RWPE2 (cell line): ENCODE measurements at regions not wholly inside any gene's neighbourhood (a gene's known extent, or its start where the extent isn't known, plus 50 kb on each side); places are given as distances from the start of the nearest gene placed in this dataset.

Experiments
- ATAC-seq: fragments of 200-7000 bp; cut with Tn5 transposase; 3 replicates; pipeline ENCODE4 v1.9.1; 2021; ENCODE audit warnings: low read depth
- DNase-seq: peaks from one replicate; pipeline ENCODE4 v3.0.0-alpha.2; 2020; ENCODE audit warnings: low spot score
- H3K27ac ChIP-seq: fragments of 450-650 bp; 2 replicates; pipeline ENCODE4 v1.5.1; 2017; ENCODE audit warnings: mild to moderate bottlenecking; ENCODE audit not compliant: poor library complexity, severe bottlenecking
- H3K27me3 ChIP-seq: fragments of 250-450 bp; sonication (Bioruptor Pico); 2 replicates; pipeline ENCODE4 v1.5.1; 2021; ENCODE audit warnings: mild to moderate bottlenecking, moderate library complexity; ENCODE audit not compliant: insufficient read depth, poor library complexity, severe bottlenecking
- H3K36me3 ChIP-seq: fragments of 250-450 bp; sonication (Bioruptor Pico); 2 replicates; pipeline ENCODE4 v1.5.1; 2020; ENCODE audit warnings: low read depth, mild to moderate bottlenecking, moderate library complexity
- H3K4me1 ChIP-seq: fragments of 250-450 bp; sonication (Bioruptor Pico); 2 replicates; pipeline ENCODE4 v1.5.1; 2021; ENCODE audit warnings: mild to moderate bottlenecking, moderate library complexity; ENCODE audit not compliant: insufficient read depth, poor library complexity, severe bottlenecking
- H3K4me3 ChIP-seq: fragments of 250-450 bp; sonication (Bioruptor Pico); 2 replicates; pipeline ENCODE4 v1.5.1; 2021; ENCODE audit warnings: mild to moderate bottlenecking, moderate library complexity; ENCODE audit not compliant: severe bottlenecking
- H3K9me3 ChIP-seq: fragments of 250-450 bp; sonication (Bioruptor Pico); 2 replicates; pipeline ENCODE4 v1.5.1; 2021; ENCODE audit warnings: mild to moderate bottlenecking, moderate library complexity; ENCODE audit not compliant: severe bottlenecking
- TF ChIP-seq, protein P1 (sequence below): fragments of 450-650 bp; IDR thresholded peaks from one replicate; pipeline ENCODE4 v1.5.1; 2017; ENCODE audit warnings: mild to moderate bottlenecking, moderate library complexity; ENCODE audit not compliant: poor library complexity, severe bottlenecking

- no peaks in the 10 kb centered on the region for H3K9me3 ChIP-seq
- H3K4me3 ChIP-seq = no peak overlapping the region
- H3K27me3 ChIP-seq = peaks cover 3% of the 10 kb centered on the region
- H3K4me1 ChIP-seq = no peaks in the 10 kb centered on the region
- TF ChIP-seq, protein P1, sequence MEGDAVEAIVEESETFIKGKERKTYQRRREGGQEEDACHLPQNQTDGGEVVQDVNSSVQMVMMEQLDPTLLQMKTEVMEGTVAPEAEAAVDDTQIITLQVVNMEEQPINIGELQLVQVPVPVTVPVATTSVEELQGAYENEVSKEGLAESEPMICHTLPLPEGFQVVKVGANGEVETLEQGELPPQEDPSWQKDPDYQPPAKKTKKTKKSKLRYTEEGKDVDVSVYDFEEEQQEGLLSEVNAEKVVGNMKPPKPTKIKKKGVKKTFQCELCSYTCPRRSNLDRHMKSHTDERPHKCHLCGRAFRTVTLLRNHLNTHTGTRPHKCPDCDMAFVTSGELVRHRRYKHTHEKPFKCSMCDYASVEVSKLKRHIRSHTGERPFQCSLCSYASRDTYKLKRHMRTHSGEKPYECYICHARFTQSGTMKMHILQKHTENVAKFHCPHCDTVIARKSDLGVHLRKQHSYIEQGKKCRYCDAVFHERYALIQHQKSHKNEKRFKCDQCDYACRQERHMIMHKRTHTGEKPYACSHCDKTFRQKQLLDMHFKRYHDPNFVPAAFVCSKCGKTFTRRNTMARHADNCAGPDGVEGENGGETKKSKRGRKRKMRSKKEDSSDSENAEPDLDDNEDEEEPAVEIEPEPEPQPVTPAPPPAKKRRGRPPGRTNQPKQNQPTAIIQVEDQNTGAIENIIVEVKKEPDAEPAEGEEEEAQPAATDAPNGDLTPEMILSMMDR = no peak
- DNase-seq (no peak), ATAC-seq (no peak)
- H3K36me3 ChIP-seq = no peaks in the 10 kb centered on the region
- no peak overlapping the region for H3K27ac ChIP-seq
Observed at GRCh38 chr12:90322006-90322405, 613.4 kb upstream of the ATP2B1 start.

GRCh38 chr12:90321369-90321768 is 612.7 kb upstream of the ATP2B1 start:
- DNase-seq (no peak), ATAC-seq (no peak)
- Histone ChIP-seq H3K4me3 (no peak overlapping the region), H3K36me3 (no peaks in the 10 kb centered on the region), H3K9me3 (no peaks in the 10 kb centered on the region), H3K27ac (no peak overlapping the region), H3K4me1 (no peaks in the 10 kb centered on the region), H3K27me3 (peaks cover 3% of the 10 kb centered on the region)
- TF ChIP-seq, protein P1 = no peak

DNA sequence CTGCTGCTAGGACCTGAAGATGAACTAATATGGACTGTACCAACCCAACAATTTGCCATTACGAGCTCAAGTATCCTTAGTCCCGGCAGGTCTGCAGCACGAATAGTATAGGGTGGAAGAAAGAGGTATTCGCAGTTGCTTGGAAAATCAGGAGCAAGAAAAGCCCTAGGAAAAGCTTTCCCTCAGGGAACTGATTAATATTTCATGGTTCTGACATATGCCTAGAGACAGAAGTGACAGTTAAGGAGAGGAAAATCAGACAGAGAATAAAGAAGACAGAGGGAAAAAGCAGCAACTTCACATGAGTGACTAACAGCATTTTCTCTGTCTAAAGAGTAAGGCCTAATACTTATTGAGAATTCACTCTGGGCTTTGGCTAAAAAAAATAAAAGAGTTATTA is 602.9 kb upstream of the ATP2B1 start:
- Histone ChIP-seq H3K27ac (no peak overlapping the region), H3K9me3 (no peaks in the 10 kb centered on the region), H3K27me3 (no peaks in the 10 kb centered on the region), H3K4me1 (no peaks in the 10 kb centered on the region), H3K4me3 (no peak overlapping the region), H3K36me3 (no peaks in the 10 kb centered on the region)
- ATAC-seq (no peak), DNase-seq (no peak)
- TF ChIP-seq, protein P1 = no peak

DNA sequence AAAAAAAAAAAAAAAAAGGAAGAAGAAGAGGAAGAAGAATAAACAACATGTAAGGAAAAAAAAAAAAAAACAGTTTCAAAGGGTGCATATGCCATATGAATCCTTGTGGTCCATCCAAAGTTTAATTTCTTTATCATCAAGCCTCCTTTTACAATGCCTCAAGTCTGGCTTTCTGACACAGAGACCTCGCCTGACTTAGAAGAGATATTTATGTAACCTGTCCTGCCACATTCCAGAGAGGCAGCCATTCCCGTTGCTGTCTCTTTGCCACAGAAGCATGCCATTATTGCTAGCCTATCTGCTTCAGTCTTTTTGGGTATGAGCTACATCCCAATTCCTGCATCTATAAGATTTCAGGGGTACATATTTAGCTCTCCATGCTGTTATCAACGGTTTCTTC is 596.7 kb upstream of the ATP2B1 start:
- no peak overlapping the region for H3K4me3 ChIP-seq
- no peaks in the 10 kb centered on the region for H3K27me3 ChIP-seq
- H3K36me3 ChIP-seq = no peaks in the 10 kb centered on the region
- no peak overlapping the region for H3K27ac ChIP-seq
- no peaks in the 10 kb centered on the region for H3K9me3 ChIP-seq
- ATAC-seq = peak; percentile 36; the same call in 1 of the 3 replicates
- peaks cover 3% of the 10 kb centered on the region for H3K4me1 ChIP-seq
- TF ChIP-seq, protein P1 = no peak
- DNase-seq = no peak

- Histone ChIP-seq H3K4me3 (no peak overlapping the region), H3K36me3 (no peaks in the 10 kb centered on the region), H3K27ac (no peak overlapping the region), H3K9me3 (no peaks in the 10 kb centered on the region), H3K27me3 (no peaks in the 10 kb centered on the region), H3K4me1 (peaks cover 3% of the 10 kb centered on the region)
- DNase-seq = no peak
- no peak for ATAC-seq
- TF ChIP-seq, protein P1 = no peak
Observed at GRCh38 chr12:90304231-90304630, 595.6 kb upstream of the ATP2B1 start.
